T-helper 9 cell (primary cell): ENCODE measurements at regions not wholly inside any gene's neighbourhood (a gene's known extent, or its start where the extent isn't known, plus 50 kb on each side); places are given as distances from the start of the nearest gene placed in this dataset.
"Not testable (repeated sequence)": the region's sequence is repeated elsewhere in the genome, so short reads cannot be mapped to it uniquely, and the experiment has no call there.

Source experiments
- DNase-seq: peaks from one replicate; pipeline ENCODE4 v3.0.0-alpha.2; 2020

DNA sequence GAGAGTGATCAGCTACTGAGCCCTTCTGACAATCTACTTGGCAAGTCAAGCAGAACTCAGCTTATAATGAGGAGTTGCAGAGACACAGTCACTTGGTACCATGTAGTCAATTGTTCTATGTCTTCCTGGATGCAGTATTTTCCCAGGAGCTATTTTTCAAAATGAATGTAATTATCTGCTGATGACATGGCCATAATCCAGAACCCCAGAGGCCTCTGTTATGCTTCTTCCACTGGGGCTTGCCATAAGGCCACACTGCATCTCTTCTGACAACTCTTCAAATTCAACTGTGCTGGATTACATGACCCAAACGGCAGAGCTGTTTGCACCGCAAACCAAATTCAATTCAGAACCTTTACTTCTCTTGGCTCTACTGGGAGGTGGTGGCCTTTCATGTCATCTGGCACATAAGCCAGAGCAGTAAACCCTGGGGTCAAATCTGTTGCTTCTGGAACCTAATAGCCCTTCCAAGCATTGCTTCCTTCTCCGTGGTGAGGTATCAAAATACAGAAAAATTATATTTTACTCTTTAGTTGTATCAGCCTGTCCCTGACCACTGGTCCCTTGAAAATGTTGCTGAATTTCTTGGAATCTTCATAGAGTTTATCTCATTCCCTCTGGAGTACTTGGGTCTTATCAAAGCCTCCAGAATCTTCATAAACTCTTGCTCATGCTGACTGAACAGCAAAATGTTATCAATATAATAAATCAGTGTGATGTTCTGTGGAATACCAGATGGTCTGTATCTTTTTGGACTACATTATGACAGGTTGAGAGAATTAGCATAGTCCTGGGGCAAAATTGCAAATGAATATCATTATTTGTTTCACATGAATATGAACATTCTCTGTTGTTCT lies 79.4 kb upstream of the DCN start:
- no peak for DNase-seq

- DNase-seq, result no peak
Observed at GRCh38 chr12:91256411-91256810, 73.8 kb upstream of the DCN start.

DNA sequence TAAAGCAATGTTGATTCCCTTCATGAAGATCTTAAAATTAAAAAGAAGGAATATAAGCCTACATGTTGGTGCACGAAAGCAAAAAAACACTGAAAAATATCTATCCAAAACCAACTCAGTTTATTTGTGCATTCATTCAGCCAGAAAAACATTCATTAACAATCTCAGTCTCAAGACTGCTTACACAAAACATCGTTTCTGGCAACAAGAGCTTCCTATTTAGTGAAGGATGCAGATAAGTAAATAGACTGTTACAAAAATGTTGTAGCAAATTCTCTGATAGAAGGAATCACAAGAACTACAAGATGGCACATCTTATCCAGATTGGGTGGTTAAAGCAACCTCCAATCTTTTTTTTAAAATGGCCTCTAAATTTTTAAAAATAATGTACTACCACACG lies 69.7 kb upstream of the DCN start:
- no peak for DNase-seq

- DNase-seq, result no peak
Observed at GRCh38 chr12:91250273-91250665, 67.7 kb upstream of the DCN start.

GRCh38 chr12:91249518-91250272 lies 67.1 kb upstream of the DCN start:
- no peak for DNase-seq

GRCh38 chr12:91249054-91249453 lies 66.4 kb upstream of the DCN start:
- no peak for DNase-seq

GRCh38 chr12:91243177-91243576 lies 60.6 kb upstream of the DCN start:
- not testable (repeated sequence) for DNase-seq

GRCh38 chr12:91241756-91242155 lies 59.1 kb upstream of the DCN start:
- no peak for DNase-seq

DNA sequence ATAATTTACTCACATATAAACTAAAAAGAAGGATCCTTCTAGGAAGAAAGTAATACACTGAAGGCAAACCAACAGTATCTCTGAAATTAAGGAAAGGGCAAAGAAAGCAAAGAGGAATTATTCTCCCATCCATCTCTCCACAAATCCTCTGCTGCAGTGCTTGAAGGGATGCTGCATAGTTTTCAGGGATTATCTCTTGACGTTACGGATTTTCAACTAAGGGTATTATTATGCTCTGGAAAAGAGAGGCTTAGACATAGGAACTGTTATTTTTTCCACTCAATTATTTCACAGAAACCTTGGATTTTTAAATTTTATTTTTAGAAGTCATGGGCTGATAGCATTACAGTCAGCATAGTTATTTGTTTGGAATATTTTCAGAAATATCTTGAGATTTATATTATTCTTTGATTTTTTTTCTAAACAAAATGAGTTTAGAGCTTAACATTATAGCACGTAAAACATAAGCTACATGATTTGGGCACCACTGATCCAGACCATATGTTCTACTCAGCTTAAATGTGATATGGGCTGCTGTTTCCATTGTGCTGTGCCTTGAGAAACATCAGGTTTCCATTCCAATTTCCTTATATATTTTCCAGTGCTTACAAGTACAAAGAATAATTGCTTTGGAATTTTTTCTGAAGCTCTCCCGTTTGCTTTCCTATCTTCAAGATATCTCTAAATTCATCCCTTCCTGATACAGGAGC lies 57.9 kb upstream of the DCN start:
- no peak for DNase-seq

- DNase-seq, result no peak
Observed at GRCh38 chr12:91239481-91239880, 56.9 kb upstream of the DCN start.
